WTC11 (cell line): ENCODE measurements at regions not wholly inside any gene's neighbourhood (a gene's known extent, or its start where the extent isn't known, plus 50 kb on each side); places are given as distances from the start of the nearest gene placed in this dataset.

Source experiments
- TF ChIP-seq, protein P1 (sequence below): fragments of 200-600 bp; IDR thresholded peaks from 2 replicates; pipeline ENCODE4 v1.8.0; 2022; ENCODE audit warnings: antibody characterized with exemption
- TF ChIP-seq, protein P2 (sequence below): sonication (generic); formaldehyde crosslinking; IDR thresholded peaks from 2 replicates; pipeline ENCODE4 v1.8.1; 2023; ENCODE audit warnings: mild to moderate bottlenecking, missing genetic modification reagents, moderate library complexity

DNA sequence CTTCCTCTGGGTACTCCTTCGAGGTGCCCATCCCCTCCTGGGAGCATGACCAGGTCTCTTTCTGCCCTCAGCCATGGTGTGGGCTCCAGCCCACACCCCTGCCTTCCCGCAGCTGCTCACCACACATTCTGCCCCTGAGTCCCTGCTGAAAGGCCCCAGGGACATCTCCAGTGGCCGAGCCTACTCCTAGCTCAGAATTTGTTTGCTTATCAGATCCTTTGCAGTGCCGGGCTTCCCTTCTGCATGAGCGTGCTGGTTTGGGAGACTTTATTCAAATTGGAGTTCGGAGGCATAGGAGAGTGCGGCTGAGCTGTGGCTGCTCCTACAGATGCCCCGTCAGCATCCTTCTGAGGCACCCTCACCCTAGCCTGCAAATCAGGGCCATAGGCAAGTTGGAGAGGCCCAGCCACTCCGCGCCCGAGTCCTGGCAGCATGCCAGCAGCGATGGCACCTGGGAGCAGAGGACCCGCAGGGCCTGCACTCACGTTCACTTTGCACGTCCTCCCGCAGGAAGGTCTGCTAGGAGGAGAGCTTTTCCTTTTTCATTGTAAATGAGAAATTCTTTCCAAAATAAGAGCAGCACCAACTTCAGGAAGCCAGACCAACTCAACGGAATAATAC is 327.3 kb downstream of the QKI start:
- TF ChIP-seq, protein P1, sequence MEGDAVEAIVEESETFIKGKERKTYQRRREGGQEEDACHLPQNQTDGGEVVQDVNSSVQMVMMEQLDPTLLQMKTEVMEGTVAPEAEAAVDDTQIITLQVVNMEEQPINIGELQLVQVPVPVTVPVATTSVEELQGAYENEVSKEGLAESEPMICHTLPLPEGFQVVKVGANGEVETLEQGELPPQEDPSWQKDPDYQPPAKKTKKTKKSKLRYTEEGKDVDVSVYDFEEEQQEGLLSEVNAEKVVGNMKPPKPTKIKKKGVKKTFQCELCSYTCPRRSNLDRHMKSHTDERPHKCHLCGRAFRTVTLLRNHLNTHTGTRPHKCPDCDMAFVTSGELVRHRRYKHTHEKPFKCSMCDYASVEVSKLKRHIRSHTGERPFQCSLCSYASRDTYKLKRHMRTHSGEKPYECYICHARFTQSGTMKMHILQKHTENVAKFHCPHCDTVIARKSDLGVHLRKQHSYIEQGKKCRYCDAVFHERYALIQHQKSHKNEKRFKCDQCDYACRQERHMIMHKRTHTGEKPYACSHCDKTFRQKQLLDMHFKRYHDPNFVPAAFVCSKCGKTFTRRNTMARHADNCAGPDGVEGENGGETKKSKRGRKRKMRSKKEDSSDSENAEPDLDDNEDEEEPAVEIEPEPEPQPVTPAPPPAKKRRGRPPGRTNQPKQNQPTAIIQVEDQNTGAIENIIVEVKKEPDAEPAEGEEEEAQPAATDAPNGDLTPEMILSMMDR = no peak
- TF ChIP-seq, protein P2, sequence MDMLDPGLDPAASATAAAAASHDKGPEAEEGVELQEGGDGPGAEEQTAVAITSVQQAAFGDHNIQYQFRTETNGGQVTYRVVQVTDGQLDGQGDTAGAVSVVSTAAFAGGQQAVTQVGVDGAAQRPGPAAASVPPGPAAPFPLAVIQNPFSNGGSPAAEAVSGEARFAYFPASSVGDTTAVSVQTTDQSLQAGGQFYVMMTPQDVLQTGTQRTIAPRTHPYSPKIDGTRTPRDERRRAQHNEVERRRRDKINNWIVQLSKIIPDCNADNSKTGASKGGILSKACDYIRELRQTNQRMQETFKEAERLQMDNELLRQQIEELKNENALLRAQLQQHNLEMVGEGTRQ = no peak
